Naive B cell (primary cell): ENCODE measurements at regions not wholly inside any gene's neighbourhood (a gene's known extent, or its start where the extent isn't known, plus 50 kb on each side); places are given as distances from the start of the nearest gene placed in this dataset.

Experiments used
- ATAC-seq, 2 donors: fragments of 150-1000 bp; cut with Tn5 transposase; 2 replicates each; pipeline ENCODE4 v1.10.0; 2021; ENCODE audit warnings: low read depth in 2 of 2, mild to moderate bottlenecking in 2 of 2, moderate library complexity in 2 of 2
- DNase-seq: peaks from one replicate; pipeline ENCODE4 v3.0.0; 2022
- H3K27ac Mint-ChIP-seq, 6 donors: one replicate each; pipeline ENCODE4 v1.8.0; 2020 to 2022; ENCODE audit warnings: mild to moderate bottlenecking in 6 of 6, mixed read lengths in 6 of 6, moderate library complexity in 5 of 6, inconsistent platforms in 2 of 6
- H3K27me3 Mint-ChIP-seq, 3 donors: one replicate each; pipeline ENCODE4 v1.8.0; 2021 to 2022; ENCODE audit warnings: mixed read lengths in 3 of 3, mild to moderate bottlenecking in 1 of 3
- H3K36me3 Mint-ChIP-seq, 2 donors: one replicate each; pipeline ENCODE4 v1.8.0; 2020 to 2022; ENCODE audit warnings: mixed read lengths in 2 of 2, inconsistent platforms in 1 of 2, mild to moderate bottlenecking in 1 of 2
- H3K4me1 Mint-ChIP-seq, 3 donors: one replicate each; pipeline ENCODE4 v1.8.0; 2020 to 2022; ENCODE audit warnings: mixed read lengths in 3 of 3, inconsistent platforms in 1 of 3, mild to moderate bottlenecking in 1 of 3, moderate library complexity in 1 of 3
- H3K4me3 Mint-ChIP-seq, 8 donors: one replicate each; pipeline ENCODE4 v1.8.0; 2020 to 2022; ENCODE audit warnings: mild to moderate bottlenecking in 8 of 8, mixed read lengths in 8 of 8, moderate library complexity in 8 of 8, inconsistent platforms in 2 of 8
- H3K9me3 Mint-ChIP-seq, 7 donors: one replicate each; pipeline ENCODE4 v1.8.0; 2020 to 2022; ENCODE audit warnings: mixed read lengths in 7 of 7, mild to moderate bottlenecking in 5 of 7, inconsistent platforms in 2 of 7, moderate library complexity in 1 of 7

- Mint-ChIP-seq H3K4me3 (no peak overlapping the region), H3K27me3 (no peaks in the 10 kb centered on the region), H3K36me3 (no peaks in the 10 kb centered on the region), H3K9me3 (peaks cover 0 to 20% (median 0%) of the 10 kb centered on the region in 7 donors), H3K4me1 (no peaks in the 10 kb centered on the region), H3K27ac (no peak overlapping the region)
- ATAC-seq (no peak), DNase-seq (no peak)
These were observed 1303.2 kb upstream of the CELF4 start for GRCh38 chr18:38868757-38869156.

GRCh38 chr18:38867680-38868079, 1302.1 kb upstream of the CELF4 start:
- Mint-ChIP-seq H3K27ac (no peak overlapping the region), H3K36me3 (no peaks in the 10 kb centered on the region), H3K27me3 (no peaks in the 10 kb centered on the region), H3K9me3 (peaks cover 0 to 12% (median 0%) of the 10 kb centered on the region in 7 donors), H3K4me3 (no peak overlapping the region), H3K4me1 (no peaks in the 10 kb centered on the region)
- no peak for ATAC-seq
- DNase-seq, result no peak

GRCh38 chr18:38851526-38851925, 1285.9 kb upstream of the CELF4 start:
- Mint-ChIP-seq H3K4me3 (no peak overlapping the region), H3K27ac (no peak overlapping the region), H3K36me3 (no peaks in the 10 kb centered on the region), H3K9me3 (peaks cover 0 to 8% (median 5%) of the 10 kb centered on the region in 7 donors), H3K27me3 (no peaks in the 10 kb centered on the region), H3K4me1 (no peaks in the 10 kb centered on the region)
- ATAC-seq, result no peak
- no peak for DNase-seq

- H3K4me1 Mint-ChIP-seq, result no peaks in the 10 kb centered on the region
- DNase-seq, result no peak
These were observed 1281.7 kb upstream of the CELF4 start for GRCh38 chr18:38847326-38847725.

GRCh38 chr18:38843291-38843690, 1277.7 kb upstream of the CELF4 start:
- Mint-ChIP-seq H3K27ac (no peak overlapping the region), H3K9me3 (peaks cover 0 to 8% (median 3%) of the 10 kb centered on the region in 7 donors), H3K36me3 (no peaks in the 10 kb centered on the region), H3K4me1 (no peaks in the 10 kb centered on the region), H3K27me3 (no peaks in the 10 kb centered on the region), H3K4me3 (no peak overlapping the region)
- DNase-seq, result no peak
- ATAC-seq, result no peak

More at GRCh38 chr18:38847326-38847725, 1281.7 kb upstream of the CELF4 start:
- H3K27me3 Mint-ChIP-seq, result no peaks in the 10 kb centered on the region
- H3K36me3 Mint-ChIP-seq, result no peaks in the 10 kb centered on the region
- no peak for ATAC-seq
- H3K27ac Mint-ChIP-seq, result no peak overlapping the region
- H3K9me3 Mint-ChIP-seq, result peaks cover 0 to 8% (median 3%) of the 10 kb centered on the region in 7 donors
- no peak overlapping the region for H3K4me3 Mint-ChIP-seq

- Mint-ChIP-seq H3K27ac (no peak overlapping the region), H3K4me3 (no peak overlapping the region), H3K36me3 (no peaks in the 10 kb centered on the region), H3K9me3 (peaks cover 0 to 4% (median 0%) of the 10 kb centered on the region in 7 donors), H3K4me1 (no peaks in the 10 kb centered on the region), H3K27me3 (no peaks in the 10 kb centered on the region)
- no peak for ATAC-seq
- DNase-seq, result no peak
These were observed 1260.6 kb upstream of the CELF4 start for GRCh38 chr18:38826247-38826646.

- ATAC-seq (no peak), DNase-seq (no peak)
- Mint-ChIP-seq H3K9me3 (peaks cover 0 to 8% (median 0%) of the 10 kb centered on the region in 7 donors), H3K27ac (no peak overlapping the region), H3K36me3 (no peaks in the 10 kb centered on the region), H3K4me1 (no peaks in the 10 kb centered on the region), H3K27me3 (no peaks in the 10 kb centered on the region), H3K4me3 (no peak overlapping the region)
These were observed 1245.6 kb upstream of the CELF4 start for GRCh38 chr18:38811209-38811608.

GRCh38 chr18:38810789-38811188, 1245.2 kb upstream of the CELF4 start:
- no peaks in the 10 kb centered on the region for H3K27me3 Mint-ChIP-seq
- H3K4me1 Mint-ChIP-seq, result no peaks in the 10 kb centered on the region
- DNase-seq (no peak), ATAC-seq (no peak)
- peaks cover 0 to 8% (median 0%) of the 10 kb centered on the region in 7 donors for H3K9me3 Mint-ChIP-seq
- H3K4me3 Mint-ChIP-seq, result no peak overlapping the region
- no peaks in the 10 kb centered on the region for H3K36me3 Mint-ChIP-seq
- no peak overlapping the region for H3K27ac Mint-ChIP-seq

- Mint-ChIP-seq H3K36me3 (no peaks in the 10 kb centered on the region), H3K4me3 (no peak overlapping the region), H3K27ac (no peak overlapping the region), H3K4me1 (no peaks in the 10 kb centered on the region), H3K27me3 (no peaks in the 10 kb centered on the region), H3K9me3 (peaks cover 0 to 8% (median 0%) of the 10 kb centered on the region in 7 donors)
- DNase-seq (no peak), ATAC-seq (no peak)
These were observed 1242.3 kb upstream of the CELF4 start for GRCh38 chr18:38807915-38808314.

GRCh38 chr18:38805256-38805655, 1239.7 kb upstream of the CELF4 start:
- H3K4me3 Mint-ChIP-seq, result no peak overlapping the region
- ATAC-seq (no peak), DNase-seq (no peak)
- peaks cover 0 to 12% (median 2%) of the 10 kb centered on the region in 7 donors for H3K9me3 Mint-ChIP-seq
- no peaks in the 10 kb centered on the region for H3K4me1 Mint-ChIP-seq
- H3K27ac Mint-ChIP-seq, result no peak overlapping the region
- H3K36me3 Mint-ChIP-seq, result no peaks in the 10 kb centered on the region
- no peaks in the 10 kb centered on the region for H3K27me3 Mint-ChIP-seq

GRCh38 chr18:38801640-38802039, 1236.0 kb upstream of the CELF4 start:
- no peak for ATAC-seq
- no peak overlapping the region for H3K27ac Mint-ChIP-seq
- no peaks in the 10 kb centered on the region for H3K27me3 Mint-ChIP-seq
- H3K4me3 Mint-ChIP-seq, result no peak overlapping the region
- H3K4me1 Mint-ChIP-seq, result no peaks in the 10 kb centered on the region
- H3K9me3 Mint-ChIP-seq, result peaks cover 0 to 15% (median 5%) of the 10 kb centered on the region in 7 donors
- no peaks in the 10 kb centered on the region for H3K36me3 Mint-ChIP-seq
- DNase-seq, result no peak

GRCh38 chr18:38796762-38797161, 1231.2 kb upstream of the CELF4 start:
- no peak overlapping the region for H3K27ac Mint-ChIP-seq
- no peak for ATAC-seq
- H3K27me3 Mint-ChIP-seq, result no peaks in the 10 kb centered on the region
- no peaks in the 10 kb centered on the region for H3K4me1 Mint-ChIP-seq
- no peak overlapping the region for H3K4me3 Mint-ChIP-seq
- no peak for DNase-seq
- no peaks in the 10 kb centered on the region for H3K36me3 Mint-ChIP-seq
- H3K9me3 Mint-ChIP-seq, result peaks cover 0 to 9% (median 3%) of the 10 kb centered on the region in 7 donors

GRCh38 chr18:38792731-38793130, 1227.1 kb upstream of the CELF4 start:
- Mint-ChIP-seq H3K27me3 (no peaks in the 10 kb centered on the region), H3K36me3 (no peaks in the 10 kb centered on the region), H3K9me3 (peaks cover 0 to 3% (median 0%) of the 10 kb centered on the region in 7 donors), H3K4me3 (no peak overlapping the region), H3K4me1 (no peaks in the 10 kb centered on the region), H3K27ac (no peak overlapping the region)
- ATAC-seq, result no peak
- no peak for DNase-seq

- no peak for DNase-seq
- H3K27me3 Mint-ChIP-seq, result no peaks in the 10 kb centered on the region
These were observed 1225.2 kb upstream of the CELF4 start for GRCh38 chr18:38790786-38791185.

GRCh38 chr18:38790303-38790702, 1224.7 kb upstream of the CELF4 start:
- no peak for DNase-seq
- no peaks in the 10 kb centered on the region for H3K4me1 Mint-ChIP-seq
- H3K4me3 Mint-ChIP-seq, result no peak overlapping the region
- H3K9me3 Mint-ChIP-seq, result peaks cover 0 to 3% (median 0%) of the 10 kb centered on the region in 7 donors
- H3K27ac Mint-ChIP-seq, result no peak overlapping the region
- no peaks in the 10 kb centered on the region for H3K27me3 Mint-ChIP-seq
- no peak for ATAC-seq
- H3K36me3 Mint-ChIP-seq, result no peaks in the 10 kb centered on the region

More at GRCh38 chr18:38790786-38791185, 1225.2 kb upstream of the CELF4 start:
- peaks cover 0 to 3% (median 0%) of the 10 kb centered on the region in 7 donors for H3K9me3 Mint-ChIP-seq
- H3K27ac Mint-ChIP-seq, result no peak overlapping the region
- no peak overlapping the region for H3K4me3 Mint-ChIP-seq
- no peaks in the 10 kb centered on the region for H3K36me3 Mint-ChIP-seq
- ATAC-seq, result no peak
- no peaks in the 10 kb centered on the region for H3K4me1 Mint-ChIP-seq
